ENCODE measurements at regions not wholly inside any gene's neighbourhood (a gene's known extent, or its start where the extent isn't known, plus 50 kb on each side); places are given as distances from the start of the nearest gene placed in this dataset.
"Not testable (repeated sequence)": the region's sequence is repeated elsewhere in the genome, so short reads cannot be mapped to it uniquely, and the experiment has no call there.

DNA sequence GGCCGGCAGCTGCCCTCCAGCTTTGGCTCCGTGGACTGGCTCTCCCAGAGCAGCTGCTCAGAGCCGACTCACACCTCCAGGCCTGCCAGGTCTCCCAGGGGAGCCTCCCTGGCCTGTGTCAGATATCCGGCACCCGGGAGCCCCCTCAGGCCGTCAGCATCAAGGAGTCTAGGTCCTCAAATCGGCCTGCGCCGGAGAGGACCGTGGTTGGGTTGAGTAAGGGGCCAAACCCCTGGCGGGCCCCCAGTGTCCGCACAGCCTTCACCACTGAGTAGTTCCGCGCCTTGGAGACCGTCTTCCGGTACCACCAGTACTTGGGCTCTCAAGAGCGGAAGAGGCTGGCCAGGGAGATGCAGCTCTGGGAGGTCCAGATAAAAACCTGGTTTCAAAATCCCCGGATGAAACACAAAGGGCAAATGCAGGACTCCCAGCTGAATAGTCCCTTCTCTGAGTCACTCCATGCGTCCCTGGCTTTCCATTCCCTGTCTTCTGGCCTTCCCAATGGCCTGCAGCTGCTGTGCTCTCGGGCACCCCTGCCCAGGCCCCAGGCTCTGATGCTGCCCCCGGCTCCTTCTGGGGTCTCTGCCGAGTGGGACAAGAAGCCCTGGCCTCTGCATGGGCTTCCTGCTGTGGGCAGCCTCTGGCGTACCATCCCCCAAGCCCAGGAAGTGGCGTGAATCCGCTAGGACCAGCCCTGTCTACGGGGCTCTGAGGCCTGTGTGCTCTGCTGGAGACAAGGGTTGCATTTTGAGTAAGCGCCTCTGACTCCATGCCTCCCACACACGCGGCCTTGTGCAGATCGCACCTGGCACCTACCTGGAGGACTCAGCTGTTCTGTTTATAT, 245.1 kb upstream of the ATXN7L3B start:
- DNase-seq: no peak

DNA sequence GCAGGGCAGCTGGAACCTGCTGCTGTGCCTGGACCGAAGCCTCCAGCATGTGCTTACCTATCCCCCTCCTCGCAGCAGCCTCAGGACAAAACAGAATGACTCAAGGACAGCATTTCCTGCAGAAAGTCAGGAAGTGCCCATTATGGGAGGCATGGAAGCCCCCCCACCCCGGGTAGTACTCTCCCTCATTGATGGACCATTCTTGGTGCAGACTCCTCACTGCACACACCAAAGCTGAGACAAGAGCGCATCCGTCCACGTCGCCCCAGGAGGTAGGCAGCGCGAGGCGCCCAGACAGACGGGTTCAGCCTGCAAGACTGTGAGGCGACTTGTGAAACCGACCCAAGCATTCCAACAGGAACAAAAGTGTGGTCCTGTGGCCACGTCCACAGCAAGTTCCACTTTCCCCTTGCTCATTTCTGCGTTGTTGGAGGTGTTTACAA, 243.9 kb upstream of the ATXN7L3B start:
- DNase-seq: no peak

DNA sequence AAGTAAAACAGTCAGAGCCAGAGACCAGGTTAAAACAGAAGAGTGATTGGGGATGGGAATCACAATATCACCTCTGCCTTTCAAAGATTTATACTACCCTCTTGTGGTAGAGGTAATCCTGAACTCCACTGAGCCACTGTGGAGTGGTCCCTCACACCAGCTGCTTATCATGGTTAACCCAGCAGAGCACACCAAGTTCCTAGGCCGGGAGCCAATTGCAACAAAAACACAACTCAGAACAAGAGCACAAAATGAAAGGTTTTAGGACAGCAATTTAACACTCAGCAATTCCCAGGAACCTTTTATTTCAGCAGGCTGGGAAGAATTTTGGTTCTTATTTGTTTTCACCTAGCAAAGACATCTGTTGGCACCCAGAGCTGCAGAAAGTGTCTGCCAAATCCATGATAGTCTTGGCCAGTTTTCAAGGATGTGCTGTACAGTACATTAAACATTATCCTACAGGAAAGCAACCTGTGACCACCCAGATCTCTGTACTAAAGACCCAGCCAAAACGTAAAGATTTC, 220.5 kb upstream of the ATXN7L3B start:
- no peak for DNase-seq

- DNase-seq: no peak
Measured at GRCh38 chr12:74317741-74318140, 219.9 kb upstream of the ATXN7L3B start.

DNA sequence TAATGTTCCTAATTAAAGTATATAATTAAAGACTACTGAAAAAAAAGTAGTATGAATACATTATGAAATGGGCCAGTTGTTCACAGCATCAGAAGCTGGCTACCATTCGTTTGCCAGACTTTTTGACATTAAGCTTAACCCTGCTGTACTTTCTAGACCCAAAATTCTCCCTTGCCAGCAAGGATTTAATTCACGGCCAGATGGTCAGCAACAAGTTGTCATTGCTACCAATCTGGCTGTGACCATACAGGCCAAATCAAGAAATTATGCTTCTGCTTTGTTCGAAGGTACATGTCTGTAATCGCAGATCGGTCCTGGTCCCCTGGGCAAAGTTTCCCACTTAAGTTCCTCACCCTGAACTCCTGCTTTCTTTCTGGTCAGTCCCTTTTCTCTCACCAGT, 217.7 kb upstream of the ATXN7L3B start:
- DNase-seq: no peak

DNA sequence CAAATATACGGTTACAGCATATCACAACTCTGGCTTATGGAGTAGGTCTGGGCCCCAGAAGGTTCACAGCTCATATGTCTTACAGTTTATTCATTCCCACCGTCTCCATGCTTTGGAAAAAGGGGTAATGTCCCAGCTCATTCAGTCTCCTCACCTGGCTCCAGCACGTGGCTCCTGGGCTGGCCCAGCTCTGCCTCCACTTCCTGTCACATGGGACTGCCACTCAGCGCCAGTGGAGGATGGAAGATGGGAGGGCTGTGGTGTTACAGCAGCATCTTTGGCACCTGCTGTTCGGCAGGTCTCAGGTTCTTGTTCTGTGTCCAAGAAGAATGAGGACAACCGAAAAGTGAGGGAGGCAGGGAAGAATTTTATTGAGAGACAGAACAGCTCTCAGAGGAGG, 216.3 kb upstream of the ATXN7L3B start:
- DNase-seq: no peak

- no peak for DNase-seq
Measured at GRCh38 chr12:74322792-74323191, 214.8 kb upstream of the ATXN7L3B start.

DNA sequence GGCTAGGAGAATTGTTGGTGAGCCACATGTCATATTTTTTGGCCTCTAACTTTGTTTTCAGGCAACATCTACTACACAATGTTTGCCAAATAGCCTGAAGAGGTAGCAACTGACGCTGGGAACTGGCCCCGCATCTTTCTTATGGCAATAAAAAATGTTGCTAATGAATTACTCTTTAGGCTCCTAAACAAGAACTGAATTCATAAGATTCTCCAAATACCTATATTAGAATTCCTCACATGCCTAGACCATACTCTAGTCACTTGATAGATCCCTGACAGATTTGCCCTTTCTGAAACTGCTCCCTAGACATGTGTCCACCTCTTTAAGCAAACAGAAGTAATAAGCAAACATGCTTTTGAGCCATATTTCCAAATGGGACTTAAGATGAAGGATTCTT, 209.0 kb upstream of the ATXN7L3B start:
- DNase-seq: peak; percentile 4

- DNase-seq: no peak
Measured at GRCh38 chr12:74334780-74335179, 202.9 kb upstream of the ATXN7L3B start.

- peak; percentile 63 for DNase-seq
Measured at GRCh38 chr12:74337951-74338350, 199.7 kb upstream of the ATXN7L3B start.

- DNase-seq: peak; percentile 3
Measured at GRCh38 chr12:74339211-74339610, 198.4 kb upstream of the ATXN7L3B start.

- DNase-seq: peak; percentile 62
Measured at GRCh38 chr12:74349925-74350324, 187.7 kb upstream of the ATXN7L3B start.

GRCh38 chr12:74365178-74365964, 172.3 kb upstream of the ATXN7L3B start:
- DNase-seq: peak; percentile 46

GRCh38 chr12:74370608-74371216, 166.9 kb upstream of the ATXN7L3B start:
- no peak for DNase-seq

GRCh38 chr12:74379114-74379513, 158.5 kb upstream of the ATXN7L3B start:
- no peak for DNase-seq

- DNase-seq: no peak
Measured at GRCh38 chr12:74381958-74382357, 155.7 kb upstream of the ATXN7L3B start.

DNA sequence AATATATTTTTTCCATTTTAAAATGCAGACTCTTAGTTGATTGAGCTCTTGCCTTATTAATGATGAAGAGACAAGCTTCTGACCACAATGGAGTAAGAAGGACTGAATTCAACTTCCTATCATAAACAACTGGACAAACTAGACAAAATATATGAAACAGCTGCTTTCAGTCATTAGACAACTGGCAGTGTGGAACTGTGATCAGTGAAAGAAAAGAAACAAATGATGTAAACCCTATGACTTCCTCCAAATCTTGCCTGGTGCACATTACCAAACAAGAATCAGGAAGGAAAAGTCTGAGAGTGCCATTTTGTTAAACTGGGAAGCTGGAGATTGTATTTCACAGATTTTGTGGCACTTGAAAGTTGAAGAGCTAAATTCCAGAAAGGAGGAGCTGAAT, 154.7 kb upstream of the ATXN7L3B start:
- DNase-seq: no peak

- DNase-seq: no peak
Measured at GRCh38 chr12:74391283-74391682, 146.4 kb upstream of the ATXN7L3B start.

DNA sequence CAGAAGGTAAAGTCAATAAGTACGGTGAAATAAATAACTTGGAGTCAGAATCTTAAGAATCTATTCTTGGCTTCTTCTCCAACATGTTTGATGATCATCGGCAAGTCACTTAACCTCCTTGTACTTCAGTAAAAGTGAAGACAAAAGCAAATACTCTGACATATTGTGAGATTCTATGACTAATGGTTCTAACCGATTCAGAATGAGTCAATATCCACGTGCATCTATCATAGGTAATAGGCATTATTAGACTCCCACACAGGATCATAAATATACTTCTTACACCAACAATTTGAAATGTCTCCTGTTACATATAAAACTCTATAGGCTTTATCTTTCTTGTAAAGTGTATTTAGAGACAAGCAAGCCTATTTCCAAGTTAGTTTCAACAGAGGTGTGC, 144.4 kb upstream of the ATXN7L3B start:
- DNase-seq: no peak

DNA sequence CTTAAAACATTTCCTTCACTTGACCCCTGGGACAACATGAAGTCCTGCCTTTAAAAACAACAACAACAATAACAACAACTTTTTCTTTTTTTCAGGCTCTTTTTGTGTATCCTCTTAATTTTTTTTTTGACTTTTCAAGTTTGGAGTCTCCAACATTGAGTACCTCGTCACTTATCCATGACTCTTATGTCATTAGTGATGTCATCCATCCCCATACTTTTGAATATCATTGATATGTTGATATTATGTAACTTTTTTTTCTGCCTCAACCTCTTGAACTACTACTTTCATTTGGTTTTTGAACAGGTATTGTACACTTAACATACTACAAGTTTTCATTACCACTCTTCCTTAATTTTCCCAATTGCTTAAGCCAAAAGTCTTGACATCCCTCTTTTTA, 143.0 kb upstream of the ATXN7L3B start:
- DNase-seq: no peak

- no peak for DNase-seq
Measured at GRCh38 chr12:74401035-74401434, 136.6 kb upstream of the ATXN7L3B start.

DNA sequence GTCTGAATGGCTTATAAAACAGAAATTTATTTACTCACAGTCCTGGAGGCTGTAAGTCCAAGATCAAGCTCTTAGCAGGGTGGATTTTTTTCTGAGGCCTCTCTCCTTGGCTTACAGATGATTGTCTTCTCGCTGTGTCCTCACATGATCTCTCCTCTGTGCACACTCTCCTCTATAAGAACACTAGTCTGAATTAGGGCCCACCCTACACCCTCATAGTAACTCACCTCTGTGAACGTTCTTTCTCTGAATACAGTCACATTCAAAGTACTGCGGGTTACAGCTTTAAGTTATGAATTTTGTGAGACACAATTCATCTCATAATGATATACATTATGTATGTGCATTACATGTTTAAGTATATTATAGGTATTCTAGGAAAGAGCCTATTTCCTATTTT, 135.7 kb upstream of the ATXN7L3B start:
- DNase-seq: no peak

DNA sequence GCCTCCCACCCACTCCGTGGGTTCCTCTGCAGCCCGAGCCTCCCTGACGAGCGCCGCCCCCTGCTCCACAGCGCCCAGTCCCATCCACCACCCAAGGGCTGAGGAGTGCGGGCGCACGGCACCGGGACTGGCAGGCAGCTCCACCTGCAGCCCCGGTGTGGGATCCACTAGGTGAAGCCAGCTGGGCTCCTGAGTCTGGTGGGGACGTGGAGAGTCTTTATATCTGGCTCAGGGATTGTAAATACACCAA, 134.5 kb upstream of the ATXN7L3B start:
- not testable (repeated sequence) for DNase-seq
